ENCODE measurements at regions not wholly inside any gene's neighbourhood (a gene's known extent, or its start where the extent isn't known, plus 50 kb on each side); places are given as distances from the start of the nearest gene placed in this dataset.

- ChIA-PET POLR2A (no interaction called here), CTCF (no interaction called here)
- DNase-seq: no peak
- no peaks in the 10 kb centered on the region for H3K4me1 ChIP-seq (ENCODE audit: control insufficient read depth in 1 of 2, insufficient read depth in 2 of 2, low read depth in 1 of 2, low read length in 1 of 2)
- no peaks in the 10 kb centered on the region for H4K20me1 ChIP-seq (ENCODE audit: insufficient read depth)
- no peak overlapping the region for H3K4me2 ChIP-seq
- H3K9ac ChIP-seq: no peak overlapping the region
- H3K4me3 ChIP-seq (ENCODE audit: low read depth in 2 of 2, low read length in 1 of 2): no peak overlapping the region
- no peak for TF ChIP-seq RAD21 (IDR thresholded peaks at IDR 0.05; ENCODE audit: low read length)
- TF ChIP-seq NRF1 (IDR thresholded peaks at IDR 0.05; ENCODE audit: low read depth, low read length): no peak
- no peak for TF ChIP-seq MXI1 (IDR thresholded peaks at IDR 0.05; ENCODE audit: low read depth, low read length)
- no peak for TF ChIP-seq EZH2phosphoT487 (IDR thresholded peaks at IDR 0.05; ENCODE audit: borderline replicate concordance, low read depth)
- TF ChIP-seq FOXJ3 (CRISPR knock-in tag; IDR thresholded peaks at IDR 0.05): no peak
- TF ChIP-seq RXRA (IDR thresholded peaks at IDR 0.05; ENCODE audit: borderline replicate concordance, low read depth): no peak
- TF ChIP-seq USF1 (IDR thresholded peaks at IDR 0.05; ENCODE audit: borderline replicate concordance, low read depth): no peak
- TF ChIP-seq TCF12 (IDR thresholded peaks at IDR 0.05): no peak
- no peak for TF ChIP-seq USF2 (IDR thresholded peaks at IDR 0.05; ENCODE audit: borderline replicate concordance, low read depth, low read length)
- no peak for TF ChIP-seq FOSL2 (IDR thresholded peaks at IDR 0.05; ENCODE audit: borderline replicate concordance, low read depth)
- no peak for TF ChIP-seq CTCF (IDR thresholded peaks at IDR 0.05)
- no peak for TF ChIP-seq PBX3 (IDR thresholded peaks at IDR 0.05)
- no peak for TF ChIP-seq MEF2A (IDR thresholded peaks at IDR 0.05; ENCODE audit: borderline replicate concordance, low read depth)
- TF ChIP-seq ELF1 (IDR thresholded peaks at IDR 0.05): no peak
- TF ChIP-seq ZBTB33 (IDR thresholded peaks at IDR 0.05; ENCODE audit: borderline replicate concordance, low read depth): no peak
- no peak for TF ChIP-seq POLR2AphosphoS5 (IDR thresholded peaks at IDR 0.05; ENCODE audit: low read depth, low read length)
- no peak for TF ChIP-seq IRF3 (IDR thresholded peaks at IDR 0.05; ENCODE audit: low read depth, low read length)
- no peak for TF ChIP-seq REST (IDR thresholded peaks at IDR 0.05; ENCODE audit: low read depth, low read length)
- no peak for TF ChIP-seq SMC3 (IDR thresholded peaks at IDR 0.05; ENCODE audit: low read depth, low read length)
- no peak for TF ChIP-seq NFIC (IDR thresholded peaks at IDR 0.05; ENCODE audit: borderline replicate concordance)
- H3K36me3 ChIP-seq (replicated peaks in 1 of 2; ENCODE audit: control insufficient read depth in 1 of 2, insufficient read depth in 2 of 2, low read length in 1 of 2): no peaks in the 10 kb centered on the region
- H3F3A ChIP-seq (replicated peaks; ENCODE audit: insufficient read depth): no peaks in the 10 kb centered on the region
- no peaks in the 10 kb centered on the region for H3K27me3 ChIP-seq (ENCODE audit: insufficient read depth)
- H3K9me3 ChIP-seq: no peaks in the 10 kb centered on the region
- no peaks in the 10 kb centered on the region for H3K9me2 ChIP-seq
- H3K79me2 ChIP-seq (ENCODE audit: insufficient read depth): no peaks in the 10 kb centered on the region
- no peak overlapping the region for H3K27ac ChIP-seq (ENCODE audit: low read depth in 2 of 2, low read length in 1 of 2)
- no peak overlapping the region for H2AFZ ChIP-seq (ENCODE audit: low read depth)
Measured at GRCh38 chr5:28215091-28215490, 1176.7 kb upstream of the CDH9 start.

Measured in SK-N-SH (cell line).